ENCODE measurements at regions not wholly inside any gene's neighbourhood (a gene's known extent, or its start where the extent isn't known, plus 50 kb on each side); places are given as distances from the start of the nearest gene placed in this dataset.

DNA sequence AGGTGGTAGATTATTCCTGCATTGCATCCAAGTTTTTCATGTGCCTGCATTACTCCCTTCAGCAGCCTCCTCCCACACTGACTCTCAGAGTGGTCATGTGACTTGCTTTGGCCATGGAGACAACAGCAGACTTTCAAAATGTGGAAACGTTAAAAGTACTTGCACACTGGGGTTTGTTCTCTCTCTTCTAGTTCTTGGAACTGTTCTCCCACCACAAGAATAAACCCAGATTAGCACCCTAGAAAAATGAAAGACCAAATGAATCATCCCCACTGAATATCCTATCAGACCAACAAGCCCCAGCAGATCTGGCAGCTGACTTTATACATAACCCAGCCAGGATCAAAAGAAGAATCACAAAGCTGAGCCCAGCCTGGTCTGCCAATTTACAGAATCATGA is 398.5 kb downstream of the VPS13C start:
- no TSS peak for BruUV-seq (replicated peaks)
- no peak overlapping the region for H3K27ac Mint-ChIP-seq (ENCODE audit: unreplicated experiment)
- no peaks in the 10 kb centered on the region for H3K9me3 Mint-ChIP-seq (ENCODE audit: low read depth, unreplicated experiment)
- H3K36me3 Mint-ChIP-seq (ENCODE audit: insufficient read depth, unreplicated experiment) = no peaks in the 10 kb centered on the region
- TF ChIP-seq CTCF (IDR thresholded peaks at IDR 0.05; ENCODE audit: unreplicated experiment) = no peak
- peaks cover 89% of the 10 kb centered on the region for H3K27me3 Mint-ChIP-seq (ENCODE audit: unreplicated experiment)
- no peaks in the 10 kb centered on the region for H3K4me1 Mint-ChIP-seq (ENCODE audit: low read depth, unreplicated experiment)
- CTCF ChIA-PET = no interaction called here
- intact Hi-C loops (cut with micrococcal nuclease; ENCODE audit: unreplicated experiment) = no loop called here
- no peak for DNase-seq
- H3K4me3 Mint-ChIP-seq (ENCODE audit: low read depth, unreplicated experiment) = no peak overlapping the region

DNA sequence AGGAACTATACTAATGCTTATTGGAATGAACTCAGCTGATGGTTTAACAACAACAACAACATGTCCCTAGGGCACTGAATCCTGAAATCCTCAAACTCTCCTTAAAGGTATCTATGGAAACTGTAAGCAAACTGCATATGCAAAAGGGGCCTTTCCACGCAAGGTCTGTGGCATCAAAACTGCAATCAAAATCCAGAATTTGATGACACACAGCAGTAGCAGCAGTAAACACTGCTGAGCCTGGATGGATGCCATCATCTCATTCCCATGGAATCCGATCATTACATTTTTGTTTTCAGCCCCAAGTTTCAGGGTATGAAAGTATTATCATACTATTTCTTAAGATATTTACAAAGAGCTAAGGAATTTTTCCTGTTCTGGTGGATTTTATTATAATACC is 399.7 kb downstream of the VPS13C start:
- CTCF ChIA-PET = interaction anchor here (0.5 kb wide), 1 partner anchor 12 kb away, joined by 8 read pairs; no protein-coding TSS in a partner anchor
- no peaks in the 10 kb centered on the region for H3K4me1 Mint-ChIP-seq (ENCODE audit: low read depth, unreplicated experiment)
- intact Hi-C loops (cut with micrococcal nuclease; ENCODE audit: unreplicated experiment) = no loop called here
- TF ChIP-seq CTCF (IDR thresholded peaks at IDR 0.05; ENCODE audit: unreplicated experiment) = no peak
- peaks cover 82% of the 10 kb centered on the region for H3K27me3 Mint-ChIP-seq (ENCODE audit: unreplicated experiment)
- DNase-seq = no peak
- H3K4me3 Mint-ChIP-seq (ENCODE audit: low read depth, unreplicated experiment) = no peak overlapping the region
- H3K9me3 Mint-ChIP-seq (ENCODE audit: low read depth, unreplicated experiment) = no peaks in the 10 kb centered on the region
- no peak overlapping the region for H3K27ac Mint-ChIP-seq (ENCODE audit: unreplicated experiment)
- BruUV-seq (replicated peaks) = no TSS peak
- no peaks in the 10 kb centered on the region for H3K36me3 Mint-ChIP-seq (ENCODE audit: insufficient read depth, unreplicated experiment)

DNA sequence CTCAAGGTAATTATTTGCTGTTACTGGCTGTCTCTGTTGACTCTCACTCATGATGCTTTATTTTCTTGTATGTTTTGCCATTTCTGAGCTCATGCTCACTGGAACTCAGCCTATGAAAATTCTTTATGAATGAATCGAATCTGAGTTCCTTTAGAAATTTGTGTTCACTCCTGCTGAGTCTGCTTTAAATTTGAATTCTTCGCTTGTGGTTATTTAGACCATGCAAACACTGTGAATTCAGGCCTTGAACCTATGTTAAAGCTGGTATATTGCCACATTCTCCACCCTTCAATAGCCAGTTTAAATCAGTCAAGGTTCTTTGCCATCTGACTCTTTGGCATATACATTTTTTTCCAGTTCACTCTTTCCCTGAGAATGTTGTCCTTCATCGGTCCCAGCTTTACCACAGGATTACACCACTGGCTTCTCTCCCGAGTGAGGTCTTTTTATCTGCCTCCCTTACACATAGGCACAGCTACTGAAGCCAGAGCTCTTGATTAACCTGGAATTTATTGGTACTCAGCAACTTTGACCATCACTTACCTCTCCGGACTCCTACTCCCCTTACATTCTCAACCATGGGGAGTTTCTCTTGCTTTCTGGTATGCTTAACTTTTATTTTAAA is 400.6 kb downstream of the VPS13C start:
- CTCF ChIA-PET = interaction anchor here (0.5 kb wide), 1 partner anchor 13 kb away, joined by 8 read pairs; no protein-coding TSS in a partner anchor

GRCh38 chr15:61657461-61657860 is 402.8 kb downstream of the VPS13C start:
- Mint-ChIP-seq H3K36me3 (ENCODE audit: insufficient read depth, unreplicated experiment) (no peaks in the 10 kb centered on the region), H3K4me1 (ENCODE audit: low read depth, unreplicated experiment) (no peaks in the 10 kb centered on the region), H3K27me3 (ENCODE audit: unreplicated experiment) (peaks cover 59% of the 10 kb centered on the region), H3K27ac (ENCODE audit: unreplicated experiment) (no peak overlapping the region), H3K4me3 (ENCODE audit: low read depth, unreplicated experiment) (no peak overlapping the region), H3K9me3 (ENCODE audit: low read depth, unreplicated experiment) (no peaks in the 10 kb centered on the region)
- DNase-seq = no peak
- intact Hi-C loops (cut with micrococcal nuclease; ENCODE audit: unreplicated experiment) = no loop called here
- CTCF ChIA-PET = no interaction called here
- no peak for TF ChIP-seq CTCF (IDR thresholded peaks at IDR 0.05; ENCODE audit: unreplicated experiment)
- no TSS peak for BruUV-seq (replicated peaks)

More for the DNA sequence above, 400.6 kb downstream of the VPS13C start:
- no peak for TF ChIP-seq CTCF (IDR thresholded peaks at IDR 0.05; ENCODE audit: unreplicated experiment)
- Mint-ChIP-seq H3K4me1 (ENCODE audit: low read depth, unreplicated experiment) (no peaks in the 10 kb centered on the region), H3K27ac (ENCODE audit: unreplicated experiment) (no peak overlapping the region), H3K9me3 (ENCODE audit: low read depth, unreplicated experiment) (no peaks in the 10 kb centered on the region), H3K4me3 (ENCODE audit: low read depth, unreplicated experiment) (no peak overlapping the region), H3K36me3 (ENCODE audit: insufficient read depth, unreplicated experiment) (no peaks in the 10 kb centered on the region), H3K27me3 (ENCODE audit: unreplicated experiment) (peaks cover 73% of the 10 kb centered on the region)
- intact Hi-C loops (cut with micrococcal nuclease; ENCODE audit: unreplicated experiment) = no loop called here
- BruUV-seq (replicated peaks) = no TSS peak
- DNase-seq = no peak

Data from Calu3 (cell line).